ENCODE measurements at regions not wholly inside any gene's neighbourhood (a gene's known extent, or its start where the extent isn't known, plus 50 kb on each side); places are given as distances from the start of the nearest gene placed in this dataset.
A peak's percentile ranks its signal among the peaks of the same experiment; 100 is the strongest.

GRCh38 chr5:144582066-144582465 lies 411.4 kb downstream of the KCTD16 start:
- no peak for DNase-seq

DNA sequence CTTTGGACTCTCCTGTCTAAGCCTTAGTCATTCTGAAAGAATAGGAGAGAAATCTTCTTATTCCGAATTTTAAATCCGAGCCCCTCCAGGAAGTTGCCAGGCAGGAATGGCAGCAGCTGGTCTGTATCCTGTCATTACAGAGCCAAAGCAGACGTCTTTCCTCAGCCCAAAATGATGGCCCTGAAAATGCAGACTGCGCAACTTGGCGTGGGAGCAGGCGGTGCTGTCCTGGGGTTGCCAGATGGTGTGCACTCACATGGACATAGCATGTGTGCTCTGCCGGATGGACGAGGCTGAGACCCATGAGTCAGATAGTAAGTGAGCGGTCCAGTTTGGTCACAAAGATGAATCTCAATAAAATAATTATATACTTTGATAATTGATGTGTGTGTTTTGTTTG lies 410.4 kb downstream of the KCTD16 start:
- no peak for DNase-seq

- DNase-seq: no peak
Observed at GRCh38 chr5:144577676-144578075, 407.0 kb downstream of the KCTD16 start.

GRCh38 chr5:144575736-144576135 lies 405.1 kb downstream of the KCTD16 start:
- no peak for DNase-seq

GRCh38 chr5:144567421-144567780 lies 396.7 kb downstream of the KCTD16 start:
- DNase-seq: peak; percentile 3

- peak; percentile 35 for DNase-seq
Observed at GRCh38 chr5:144566747-144567420, 396.2 kb downstream of the KCTD16 start.

GRCh38 chr5:144549580-144549979 lies 378.9 kb downstream of the KCTD16 start:
- peak; percentile 24 for DNase-seq

- no peak for DNase-seq
Observed at GRCh38 chr5:144548936-144549335, 378.3 kb downstream of the KCTD16 start.

DNA sequence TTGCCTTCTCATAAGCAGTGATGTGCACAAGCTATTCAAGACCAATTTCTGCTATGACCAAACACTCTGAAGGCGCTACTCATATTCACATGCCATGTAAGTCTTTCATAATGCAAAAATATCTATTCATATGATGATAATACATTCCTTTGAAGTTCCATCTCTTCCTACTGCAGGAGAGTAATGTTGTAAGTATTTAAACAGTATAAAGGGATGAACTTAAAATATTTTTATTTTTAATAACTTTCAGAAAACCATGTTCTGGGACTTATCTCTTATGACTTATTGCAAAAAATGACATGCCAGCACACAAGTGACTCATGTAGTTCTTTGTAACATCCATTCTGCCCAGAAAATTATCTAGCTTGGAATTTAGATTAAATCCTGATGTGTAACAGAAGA lies 376.4 kb downstream of the KCTD16 start:
- peak; percentile 15 for DNase-seq

- no peak for DNase-seq
Observed at GRCh38 chr5:144538845-144539244, 368.2 kb downstream of the KCTD16 start.

All from fibroblast of skin of abdomen (primary cell).